ENCODE measurements at regions not wholly inside any gene's neighbourhood (a gene's known extent, or its start where the extent isn't known, plus 50 kb on each side); places are given as distances from the start of the nearest gene placed in this dataset.
"Not testable (repeated sequence)": the region's sequence is repeated elsewhere in the genome, so short reads cannot be mapped to it uniquely, and the experiment has no call there.

DNA sequence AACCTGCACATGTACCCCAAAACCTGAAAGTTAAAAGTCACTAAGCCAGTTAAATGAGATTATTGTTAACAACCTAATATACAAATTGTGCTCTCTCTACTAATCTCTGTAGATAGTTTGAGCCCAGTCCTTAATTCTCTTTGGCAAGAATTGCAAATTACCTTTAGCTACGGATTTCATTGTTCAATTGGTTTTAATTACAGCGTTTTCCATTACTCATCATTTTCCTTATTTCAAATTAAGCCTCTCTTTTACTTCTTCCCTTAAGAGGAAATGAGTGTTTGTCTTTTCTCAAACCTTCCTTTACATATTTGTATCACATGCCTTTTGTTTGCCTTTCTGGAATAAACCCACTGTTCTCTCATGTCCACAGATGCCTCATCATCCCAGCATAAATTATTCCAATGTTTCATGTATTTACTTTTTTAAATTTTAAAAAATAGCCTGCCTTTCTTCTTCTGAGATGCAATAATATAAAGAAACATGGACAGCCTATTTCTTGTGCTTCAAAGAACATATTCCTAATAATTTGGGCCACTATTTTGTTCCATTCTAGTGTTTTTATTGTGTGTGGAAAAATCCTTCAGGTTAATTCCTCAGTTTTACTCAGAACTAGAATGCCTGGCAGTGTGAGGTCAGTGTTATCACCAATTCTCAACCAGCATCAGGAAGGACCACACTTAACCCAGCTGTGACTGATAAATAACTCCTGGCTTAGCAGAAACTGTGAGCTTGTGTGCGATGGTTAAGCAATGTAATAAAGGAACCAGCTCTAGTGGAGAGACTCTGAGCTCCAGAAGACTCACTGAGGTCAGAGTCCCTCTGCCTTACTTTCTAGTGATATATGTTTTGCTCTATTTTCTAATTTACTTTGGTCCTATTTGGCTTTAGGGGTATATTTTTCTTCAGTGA lies 600.5 kb downstream of the LTN1 start:
- DNase-seq: no peak

DNA sequence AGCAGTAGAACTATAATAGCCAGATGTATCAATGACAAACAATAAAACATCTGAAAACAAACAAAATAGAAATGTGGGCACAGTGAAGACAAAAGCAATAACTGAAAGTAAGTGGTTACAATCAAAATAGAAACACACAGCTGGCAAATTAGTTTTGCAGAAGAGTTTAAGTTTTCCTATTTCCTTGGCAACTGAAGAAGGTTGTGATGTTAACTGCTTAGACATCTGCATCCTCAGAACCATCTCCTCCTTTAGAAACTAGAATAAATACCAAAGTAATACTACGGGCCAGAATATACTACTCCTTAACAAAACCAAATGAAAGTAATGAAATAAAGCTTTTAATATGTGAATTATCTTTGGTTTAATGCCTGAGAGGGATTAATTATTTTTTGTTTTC lies 605.5 kb downstream of the LTN1 start:
- DNase-seq: no peak

DNA sequence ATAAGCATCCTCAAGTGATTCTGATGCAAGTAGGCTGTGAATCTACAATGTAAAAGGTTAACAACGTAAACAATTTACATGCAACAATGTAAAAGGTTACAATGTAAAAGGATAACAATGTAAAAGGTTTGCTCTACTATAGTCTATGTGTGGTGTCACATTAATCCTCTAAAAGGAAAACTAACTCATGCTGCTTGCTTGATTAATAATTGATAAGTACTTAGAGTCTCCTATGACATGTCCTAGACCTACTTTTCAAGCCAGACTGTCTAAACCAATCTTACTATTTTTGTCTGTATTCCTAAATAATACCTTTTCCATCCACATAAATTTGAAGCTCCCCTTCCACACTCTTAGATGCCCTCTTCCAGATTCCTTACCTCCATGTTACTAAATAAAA lies 606.8 kb downstream of the LTN1 start:
- DNase-seq: no peak

DNA sequence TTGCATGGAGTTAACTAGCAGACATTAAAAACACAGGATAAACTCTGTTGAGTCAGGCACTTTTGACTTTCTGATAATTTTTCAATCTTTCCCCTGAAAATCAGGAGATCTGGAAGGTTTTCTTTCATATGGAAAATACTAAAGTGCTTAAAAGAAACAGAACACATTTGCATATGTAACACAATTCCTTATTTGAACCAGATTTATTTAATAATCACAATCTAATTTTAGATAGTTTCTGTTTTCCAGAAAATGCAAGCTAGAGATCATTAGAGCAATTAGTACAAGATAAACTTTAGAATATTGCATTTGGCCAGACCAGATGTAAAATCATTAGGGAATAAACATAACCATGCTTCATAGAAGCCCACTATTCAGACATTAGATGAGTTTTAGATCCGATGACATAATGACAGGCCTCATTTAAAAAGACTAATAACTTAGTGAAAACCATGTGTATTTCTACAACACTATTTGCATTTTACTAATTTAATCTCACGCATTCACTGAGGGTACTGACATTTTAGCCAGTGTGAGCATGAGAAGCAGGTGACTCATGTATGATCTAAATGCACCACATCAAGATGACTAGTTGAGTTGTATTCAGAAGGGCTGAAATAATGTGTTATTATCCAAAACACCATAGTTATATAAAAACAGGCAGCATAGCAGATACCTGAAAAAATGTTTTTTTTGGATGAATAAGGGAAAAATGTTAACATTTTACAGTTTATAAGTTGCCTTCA lies 611.5 kb downstream of the LTN1 start:
- DNase-seq: not testable (repeated sequence)

DNA sequence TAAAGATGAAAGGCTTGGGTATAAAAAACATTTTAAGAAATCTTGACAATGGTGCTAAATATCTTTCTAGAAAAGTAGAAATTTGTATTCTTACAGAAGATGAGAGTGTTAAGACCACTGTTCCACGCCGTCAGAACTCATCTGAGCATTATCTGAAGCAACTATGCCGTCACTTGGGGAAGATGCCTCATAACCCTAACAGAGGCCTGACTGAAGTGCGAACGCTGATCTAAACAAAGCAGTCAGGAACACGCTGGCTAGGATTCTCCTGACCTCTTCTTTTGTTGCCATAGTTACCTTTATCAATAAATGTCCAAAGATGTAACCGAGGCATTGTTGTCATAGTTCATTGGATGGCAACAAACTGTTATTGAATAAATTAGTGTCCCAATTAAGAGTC lies 612.4 kb downstream of the LTN1 start:
- no peak for DNase-seq

DNA sequence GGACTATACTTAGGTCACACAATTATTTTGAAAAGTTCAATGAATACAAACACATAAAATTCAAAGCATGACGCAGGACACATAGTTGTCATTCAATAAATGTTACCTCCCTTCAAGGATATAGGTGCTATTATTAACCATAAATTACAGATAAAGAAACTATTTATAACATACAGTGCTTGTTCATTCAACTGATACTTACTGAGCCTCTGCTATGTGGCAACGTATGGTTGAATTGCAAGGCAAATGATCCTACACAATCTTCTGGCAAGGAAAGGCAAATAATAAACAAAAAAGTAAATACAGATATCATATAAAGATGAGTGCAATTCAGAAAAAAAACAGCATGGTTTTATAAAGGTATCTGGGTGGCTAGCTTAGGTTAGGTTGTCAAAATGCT lies 614.7 kb downstream of the LTN1 start:
- no peak for DNase-seq

DNA sequence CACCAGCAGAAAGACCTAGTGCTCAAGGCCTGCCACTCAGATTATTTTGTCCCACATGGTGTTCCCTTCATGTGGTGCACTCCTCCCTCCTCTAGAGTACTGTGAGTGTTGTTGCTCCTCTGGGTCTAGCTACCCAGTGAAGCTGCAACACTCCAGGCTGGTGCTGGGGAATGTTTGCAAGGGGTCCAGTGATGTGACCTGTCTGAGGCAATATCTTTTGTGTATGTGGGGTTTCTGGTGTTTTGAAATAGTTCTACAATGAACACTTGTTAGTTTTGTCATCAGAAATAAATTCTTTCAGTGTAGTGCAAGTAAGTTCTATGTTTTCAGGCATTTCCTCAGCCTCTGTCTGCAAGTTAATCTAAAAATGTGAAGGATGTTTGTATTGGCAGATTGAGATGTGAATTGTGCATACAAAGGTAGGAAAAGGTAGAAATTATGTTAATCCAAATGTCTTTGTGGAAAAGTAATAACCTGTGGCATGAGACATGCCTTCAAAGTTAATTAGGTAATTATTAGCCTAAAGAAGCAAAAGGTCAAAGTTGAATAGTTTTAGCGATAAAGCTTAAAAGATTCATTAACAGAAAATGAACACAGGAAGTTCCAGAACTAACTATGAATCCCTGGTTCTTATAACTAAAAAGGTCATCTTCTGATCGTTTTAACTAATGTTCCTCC lies 616.8 kb downstream of the LTN1 start:
- DNase-seq: no peak

DNA sequence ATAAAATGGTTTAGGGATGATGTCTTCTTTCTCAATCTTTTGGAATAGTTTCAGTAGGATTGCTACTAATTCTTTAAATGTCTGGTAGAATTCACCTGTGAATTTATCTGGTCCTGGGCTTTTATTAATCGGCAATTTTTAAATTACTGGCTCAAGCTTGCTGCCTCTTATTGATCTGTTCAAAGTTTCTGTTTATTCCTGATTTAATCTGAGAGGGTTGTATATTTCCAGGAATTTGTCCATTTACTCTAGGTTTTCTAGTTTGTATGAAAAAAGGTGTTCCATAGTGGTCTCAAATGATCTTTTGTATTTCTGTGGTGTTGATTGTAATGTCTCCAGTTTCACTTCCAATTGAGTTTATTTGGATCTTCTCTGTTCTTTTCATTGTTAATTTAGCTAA lies 617.8 kb downstream of the LTN1 start:
- no peak for DNase-seq

DNA sequence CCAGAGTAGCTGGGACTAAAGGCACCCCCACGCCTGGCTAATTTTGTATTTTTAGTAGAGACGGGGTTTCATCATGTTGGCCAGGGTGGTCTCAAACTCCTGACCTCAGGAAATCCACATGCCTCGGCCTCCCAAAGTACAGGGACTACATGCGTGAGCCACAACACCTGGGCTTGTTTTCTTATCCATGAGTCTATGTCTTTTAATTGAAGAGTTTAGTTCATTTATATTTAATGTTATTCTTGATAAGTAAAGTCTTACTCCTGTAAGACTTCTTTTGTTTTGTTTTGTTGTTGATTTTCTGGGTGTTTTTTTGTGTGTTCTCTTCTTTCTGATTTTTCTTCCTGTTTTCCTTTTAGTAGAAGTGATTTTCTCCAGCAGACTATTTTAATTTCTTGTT lies 621.0 kb downstream of the LTN1 start:
- DNase-seq: no peak

DNA sequence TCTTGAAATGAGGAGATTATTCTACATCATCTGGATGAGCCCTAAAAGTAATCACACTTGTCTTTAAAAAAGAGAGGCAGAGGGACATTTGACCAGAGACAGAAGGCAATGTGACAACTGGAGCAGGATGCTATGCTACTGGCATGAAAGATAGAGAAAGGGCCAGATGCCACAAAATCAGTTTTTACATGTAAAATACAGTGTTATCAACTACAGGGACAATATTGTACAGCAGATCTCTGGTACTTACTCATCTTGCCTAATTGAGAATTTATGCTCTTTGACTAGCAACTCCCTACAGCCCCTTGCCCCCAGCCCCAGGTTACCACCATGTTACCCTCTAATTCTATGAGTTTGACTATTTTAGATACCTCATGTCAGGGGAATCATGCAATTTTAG lies 633.4 kb downstream of the LTN1 start:
- DNase-seq: no peak

DNA sequence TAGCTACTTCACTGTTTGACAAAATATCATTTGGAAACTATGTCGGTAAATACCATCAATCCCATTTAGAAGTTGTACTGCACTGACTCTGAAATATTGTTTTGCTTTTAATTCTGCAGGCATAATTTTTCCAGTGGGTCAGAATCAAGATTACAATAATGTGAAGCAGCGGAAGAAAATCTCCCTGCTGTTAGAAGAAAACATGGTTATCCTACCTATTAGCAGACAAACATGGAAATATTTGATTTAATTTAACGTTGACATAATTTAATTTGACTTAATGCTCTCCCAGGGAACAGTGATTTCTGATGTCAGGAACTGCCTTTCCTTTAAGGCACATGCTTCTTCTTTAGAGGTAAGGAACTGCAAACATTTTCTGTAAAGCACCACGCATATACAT lies 634.0 kb downstream of the LTN1 start:
- no peak for DNase-seq

DNA sequence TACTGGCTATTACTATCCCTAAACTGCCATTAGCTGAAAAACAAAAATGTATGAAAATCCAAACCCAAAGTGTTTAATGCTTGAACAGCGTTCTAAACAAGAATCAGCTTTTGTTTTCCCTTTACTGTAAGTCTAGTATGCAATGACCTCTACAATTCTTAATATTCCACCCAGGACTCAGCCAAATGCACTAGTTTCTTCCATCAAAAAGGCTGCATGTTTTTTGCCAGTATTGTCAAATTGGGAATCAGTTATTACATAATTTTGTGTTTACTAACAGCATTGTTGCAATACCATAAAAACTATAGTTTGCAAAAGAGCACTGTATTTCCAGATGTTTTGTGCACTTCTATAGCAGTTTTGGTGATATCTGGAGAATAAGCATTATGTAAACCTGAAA lies 634.5 kb downstream of the LTN1 start:
- DNase-seq: no peak

DNA sequence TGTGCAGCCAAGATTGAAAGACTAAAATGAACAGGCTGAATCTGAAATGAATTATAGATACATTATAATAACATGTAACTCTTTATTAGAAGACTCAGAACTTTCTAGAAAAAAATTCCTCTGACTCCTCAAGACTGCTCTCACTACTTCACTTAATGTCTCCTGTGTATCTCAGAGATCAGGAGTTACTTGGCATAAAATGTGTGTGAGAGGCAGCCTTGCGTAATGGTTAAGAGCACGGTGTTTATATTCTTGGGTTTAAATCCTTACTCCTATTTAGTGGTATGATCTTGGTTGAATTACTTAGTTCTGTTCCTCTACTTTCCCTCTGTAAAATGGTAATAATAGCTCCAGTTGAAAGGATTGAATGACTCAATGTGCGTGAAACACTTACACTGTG lies 634.9 kb downstream of the LTN1 start:
- no peak for DNase-seq

DNA sequence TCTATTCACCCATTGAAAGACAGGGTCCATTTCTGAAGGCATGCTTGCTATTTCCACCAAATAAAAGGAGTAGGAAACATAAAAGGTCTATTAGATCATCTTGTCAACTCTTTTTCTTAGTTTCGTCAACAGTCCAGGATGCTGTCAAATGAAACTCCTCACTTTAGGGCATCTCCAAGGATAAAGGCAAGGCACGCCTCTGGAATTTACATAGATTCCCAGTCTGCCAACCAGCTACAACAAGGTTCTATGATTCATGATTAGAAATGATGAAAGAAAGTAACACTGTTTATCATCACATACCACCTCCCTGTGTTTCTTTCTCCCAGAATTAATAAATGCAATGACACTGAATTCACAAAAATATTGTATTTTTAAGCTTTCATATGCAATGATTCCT lies 636.3 kb downstream of the LTN1 start:
- DNase-seq: no peak

DNA sequence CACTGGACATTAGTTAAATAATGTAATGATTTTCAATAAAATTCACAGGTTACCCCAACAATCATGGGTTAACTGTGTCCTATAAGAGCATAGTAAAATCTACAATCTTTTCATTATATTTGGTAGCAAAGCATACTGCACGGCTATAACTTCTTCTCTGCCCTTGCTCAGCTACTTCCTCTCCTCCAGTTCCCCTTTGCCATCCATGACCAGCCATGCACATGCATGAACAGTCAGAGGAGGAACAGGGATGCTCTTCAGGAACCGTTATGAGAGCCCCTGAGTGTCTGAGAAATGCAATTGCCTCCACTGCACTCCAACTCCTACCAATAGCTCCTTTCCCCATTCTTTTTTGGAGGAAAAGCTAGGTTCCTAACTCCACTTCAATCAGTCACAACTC lies 646.7 kb downstream of the LTN1 start:
- DNase-seq: no peak

DNA sequence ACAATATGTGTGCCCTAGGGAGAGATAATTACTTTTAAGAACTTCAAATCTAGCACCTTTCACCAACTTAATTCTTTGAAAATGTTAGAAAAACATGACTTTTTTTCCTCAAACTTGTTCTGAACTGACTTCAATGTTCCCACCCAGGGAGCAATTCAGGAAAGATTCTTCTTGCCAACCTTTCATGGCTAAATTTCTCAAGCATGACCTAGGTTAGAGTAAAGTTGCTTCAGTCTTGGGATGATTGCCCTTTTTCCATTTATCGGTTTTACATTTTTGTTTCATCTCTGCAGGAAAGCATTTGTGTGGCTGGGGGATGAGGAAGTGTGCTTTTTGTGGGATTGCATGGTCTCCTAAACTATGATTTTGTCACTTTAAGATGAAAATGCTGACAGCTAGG lies 647.7 kb downstream of the LTN1 start:
- DNase-seq: no peak

DNA sequence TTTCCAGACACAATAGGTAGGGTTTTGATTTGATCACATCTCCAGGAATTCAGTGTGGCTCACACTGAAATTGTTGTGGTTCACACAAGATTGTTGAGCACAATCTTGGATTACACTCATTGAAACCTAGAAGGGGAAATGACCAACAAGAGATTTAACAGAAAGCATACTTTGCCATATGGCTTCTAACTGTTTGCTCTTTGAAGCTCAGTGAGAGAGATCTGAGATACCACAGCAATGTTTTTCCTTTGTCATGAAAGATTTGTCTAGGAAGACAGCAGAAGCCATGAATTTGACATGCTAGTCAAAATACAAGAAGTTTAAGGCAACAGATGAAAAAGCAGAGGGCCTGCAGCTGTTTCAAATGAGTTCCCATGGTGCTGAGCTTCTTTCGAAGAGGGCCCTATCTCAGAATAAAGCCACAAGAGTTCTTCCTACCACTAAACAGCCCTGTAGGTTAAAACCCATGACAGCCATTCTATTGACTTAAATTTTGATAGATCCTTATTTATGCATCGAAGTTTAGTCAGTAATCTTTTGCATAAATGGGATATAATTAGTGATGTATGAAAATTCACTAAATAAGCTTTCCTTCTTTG lies 650.4 kb downstream of the LTN1 start:
- DNase-seq: no peak

DNA sequence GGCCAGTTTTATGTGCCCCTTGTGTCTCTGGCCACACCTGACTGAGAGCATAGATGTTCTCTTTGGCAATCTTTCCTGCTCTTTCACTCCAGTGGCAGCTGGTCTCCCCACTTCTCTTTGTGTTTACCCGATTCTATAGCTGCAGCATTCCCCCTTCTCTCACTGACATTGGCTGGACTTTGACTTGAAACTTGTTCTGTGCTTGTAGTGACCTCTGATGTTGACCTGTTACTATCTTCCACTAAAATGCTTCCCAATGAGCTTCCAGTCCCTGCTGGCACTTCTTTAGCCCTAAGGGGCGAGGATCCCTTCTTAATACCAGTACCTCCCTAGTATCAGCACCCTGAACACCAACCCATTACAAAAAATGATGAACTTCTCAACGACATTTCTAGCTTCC lies 653.3 kb downstream of the LTN1 start:
- no peak for DNase-seq

DNA sequence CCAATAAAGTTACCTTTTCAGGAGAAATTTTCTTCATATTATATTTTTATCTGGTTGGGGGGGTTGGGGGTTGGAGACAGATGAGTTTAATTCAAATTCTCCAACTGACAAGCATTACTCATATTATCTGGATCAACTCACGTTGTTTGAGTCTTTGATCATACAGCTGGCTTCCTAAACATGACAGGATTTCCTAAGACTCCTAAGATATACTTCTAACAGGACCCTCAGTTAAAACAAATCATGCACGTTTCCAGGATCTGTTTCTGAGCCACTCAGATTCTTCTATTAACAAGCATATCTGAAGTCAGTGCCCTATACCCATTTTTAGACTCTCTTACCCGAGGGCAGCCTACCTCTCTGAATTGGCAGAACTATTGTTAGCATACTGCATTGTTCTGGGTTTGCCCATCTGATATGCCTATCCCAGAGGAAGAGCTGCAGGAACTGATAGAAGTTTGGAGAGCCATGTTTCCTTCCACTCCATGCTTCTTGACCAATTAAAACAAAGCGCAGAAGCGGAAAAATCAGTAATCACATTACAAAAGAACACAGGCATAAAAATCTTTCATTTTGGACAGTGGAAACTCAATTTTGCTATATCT lies 653.9 kb downstream of the LTN1 start:
- DNase-seq: no peak

DNA sequence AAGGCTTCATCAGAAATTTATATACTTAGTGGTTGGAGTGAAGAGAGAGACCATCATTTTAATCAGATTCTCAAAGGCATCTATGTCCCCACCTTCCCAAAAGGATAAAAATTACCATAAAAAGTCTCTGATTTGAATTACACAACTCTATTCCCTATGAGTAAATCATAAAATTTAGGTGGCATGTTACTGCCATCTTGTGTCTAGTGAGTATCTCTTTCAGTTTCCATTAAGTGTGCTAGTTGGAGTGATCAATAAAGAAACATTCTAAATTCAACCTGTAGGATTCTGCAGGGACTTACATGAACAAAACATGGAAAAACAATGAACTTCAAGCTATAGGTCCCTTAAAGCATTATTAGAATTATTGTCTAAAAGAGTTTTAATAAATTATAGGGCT lies 655.4 kb downstream of the LTN1 start:
- no peak for DNase-seq

DNA sequence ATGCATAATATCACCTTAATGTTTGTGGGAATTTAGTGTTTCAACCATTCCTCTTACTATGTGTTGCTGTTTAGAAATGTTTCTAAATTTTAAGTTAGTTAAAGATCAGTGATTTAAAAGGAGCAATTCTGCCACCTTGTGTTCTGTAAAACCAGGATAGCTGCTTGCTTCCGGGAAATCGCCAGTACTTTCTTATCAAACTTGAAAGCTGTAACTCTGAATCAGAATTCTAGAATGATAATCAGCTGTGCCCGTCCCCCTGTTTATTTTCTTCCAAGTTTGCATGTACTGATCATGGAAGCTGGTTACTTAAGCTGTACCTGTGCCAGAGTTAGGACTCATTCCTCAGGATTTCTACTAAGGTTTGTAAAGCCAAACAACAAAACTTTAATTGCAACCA lies 656.4 kb downstream of the LTN1 start:
- no peak for DNase-seq

DNA sequence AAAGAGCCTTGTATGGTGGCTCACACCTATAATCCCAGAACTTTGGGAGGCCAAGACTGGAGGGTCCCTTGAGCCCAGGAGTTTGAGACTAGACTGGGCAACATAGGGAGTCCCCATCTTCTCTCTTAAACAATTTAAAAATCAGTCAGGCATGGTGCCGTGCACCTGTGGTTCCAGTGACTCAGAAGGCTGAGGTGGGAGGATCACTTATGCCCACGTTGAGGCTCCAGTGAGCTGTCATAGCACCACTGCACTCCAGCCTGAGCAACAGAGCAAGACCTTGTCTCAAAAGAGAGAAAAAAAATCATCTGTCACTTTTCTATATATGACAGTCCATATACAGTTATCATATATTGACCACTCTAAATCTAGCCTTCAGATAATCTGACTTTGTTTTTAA lies 658.3 kb downstream of the LTN1 start:
- no peak for DNase-seq

DNA sequence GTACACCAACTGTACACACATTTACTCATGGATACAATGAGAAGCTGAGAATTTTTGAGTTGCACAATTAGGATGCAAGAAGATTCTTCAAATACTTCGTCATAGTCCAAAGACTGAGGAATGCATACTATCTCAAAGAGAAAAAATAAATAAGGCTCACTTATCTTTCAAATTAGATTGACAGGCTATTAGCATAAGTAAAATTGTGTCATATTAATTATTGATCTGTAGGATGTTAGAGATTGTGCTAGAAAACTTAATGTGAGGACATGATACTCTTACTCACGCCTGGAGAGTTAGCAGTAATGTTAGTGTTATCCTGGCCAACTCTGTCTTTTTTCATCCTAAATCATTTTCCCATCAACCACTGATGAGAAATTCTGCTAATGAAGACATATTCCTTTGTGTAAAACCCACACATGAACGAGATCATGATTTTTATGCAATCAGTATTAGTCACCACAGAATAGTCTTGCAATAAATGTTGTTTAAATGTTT lies 659.0 kb downstream of the LTN1 start:
- DNase-seq: no peak
